Tibial nerve (tissue), 4 donors: ENCODE measurements at regions not wholly inside any gene's neighbourhood (a gene's known extent, or its start where the extent isn't known, plus 50 kb on each side); places are given as distances from the start of the nearest gene placed in this dataset.
"Not testable (repeated sequence)": the region's sequence is repeated elsewhere in the genome, so short reads cannot be mapped to it uniquely, and the experiment has no call there.

Experiments used
- DNase-seq, 2 donors: peaks; one replicate each; pipeline ENCODE4 v3.0.0-alpha.2; 2019; ENCODE audit warnings: low spot score in 2 of 2
- H3K27ac ChIP-seq, 4 donors: fragments of 200-600 bp; sonication (generic) in 3 of 4; one replicate each; pipeline ENCODE4 v1.5.1; 2017 to 2019; ENCODE audit warnings: mild to moderate bottlenecking in 1 of 4
- H3K27me3 ChIP-seq, 2 donors: fragments of 200-600 bp; sonication (generic) in 1 of 2; one replicate each; pipeline versions ENCODE4 v1.5.1 to v1.6.0; 2017 to 2019
- H3K36me3 ChIP-seq, 3 donors: fragments of 200-600 bp; sonication (generic); one replicate each; pipeline ENCODE4 v1.5.1; 2018 to 2019
- H3K4me1 ChIP-seq, 4 donors: fragments of 200-600 bp; sonication (generic) in 3 of 4; one replicate each; pipeline ENCODE4 v1.5.1; 2017 to 2019
- H3K4me3 ChIP-seq, 4 donors: fragments of 200-600 bp; sonication (generic) in 3 of 4; one replicate each; pipeline ENCODE4 v1.5.1; 2017 to 2019; ENCODE audit warnings: mild to moderate bottlenecking in 1 of 4, moderate library complexity in 1 of 4
- H3K9me3 ChIP-seq, 4 donors: fragments of 200-600 bp; sonication (generic) in 3 of 4; one replicate each; pipeline ENCODE4 v1.5.1; 2017 to 2019
- EP300 ChIP-seq, 2 donors: sonication (generic); formaldehyde crosslinking; IDR thresholded peaks; one replicate each; pipeline ENCODE4 v1.6.1; 2017; ENCODE audit warnings: antibody characterized with exemption in 2 of 2, mild to moderate bottlenecking in 1 of 2
- POLR2A ChIP-seq, 2 donors: fragments of 450-650 bp; IDR thresholded peaks; one replicate each; pipeline ENCODE4 v1.6.1; 2017; ENCODE audit warnings: antibody characterized with exemption in 2 of 2, mild to moderate bottlenecking in 2 of 2, moderate library complexity in 2 of 2
- WGBS, 2 donors: methylation state at CpG; one replicate each; pipeline ENCODE4 v1.1.5; 2018; 5-methylcytosine and 5-hydroxymethylcytosine counted together
- TF ChIP-seq, protein P1 (sequence below), 5 experiments: fragments of 200-600 bp in 3 of 5; fragments of 450-650 bp in 2 of 5; sonication (generic) in 3 of 5; IDR thresholded peaks; one replicate each; pipeline ENCODE4 v1.5.1; 2016 to 2019; ENCODE audit warnings: antibody characterized with exemption in 5 of 5, mild to moderate bottlenecking in 3 of 5, moderate library complexity in 2 of 5

DNA sequence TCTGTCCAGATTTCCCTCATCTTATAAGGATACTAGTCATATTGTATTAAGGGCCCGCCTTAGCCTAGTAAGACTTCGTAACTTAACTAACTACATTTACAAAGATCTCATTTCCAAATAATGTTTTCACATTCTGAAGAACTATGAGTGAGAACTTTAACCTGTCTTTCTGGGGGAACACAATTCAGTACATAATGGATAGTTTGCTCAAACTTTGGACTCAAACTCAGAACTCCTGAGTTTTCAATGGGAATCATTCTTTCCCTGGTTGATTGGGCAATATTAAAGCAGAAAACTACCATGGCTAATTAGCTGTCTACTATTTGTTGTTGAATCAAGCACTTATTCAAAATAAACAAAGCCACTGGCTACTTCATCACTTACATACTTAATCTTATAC lies 522.9 kb downstream of the REEP3 start:
- TF ChIP-seq EP300 (IDR thresholded peaks at IDR 0.05), result no peak
- TF ChIP-seq, protein P1, sequence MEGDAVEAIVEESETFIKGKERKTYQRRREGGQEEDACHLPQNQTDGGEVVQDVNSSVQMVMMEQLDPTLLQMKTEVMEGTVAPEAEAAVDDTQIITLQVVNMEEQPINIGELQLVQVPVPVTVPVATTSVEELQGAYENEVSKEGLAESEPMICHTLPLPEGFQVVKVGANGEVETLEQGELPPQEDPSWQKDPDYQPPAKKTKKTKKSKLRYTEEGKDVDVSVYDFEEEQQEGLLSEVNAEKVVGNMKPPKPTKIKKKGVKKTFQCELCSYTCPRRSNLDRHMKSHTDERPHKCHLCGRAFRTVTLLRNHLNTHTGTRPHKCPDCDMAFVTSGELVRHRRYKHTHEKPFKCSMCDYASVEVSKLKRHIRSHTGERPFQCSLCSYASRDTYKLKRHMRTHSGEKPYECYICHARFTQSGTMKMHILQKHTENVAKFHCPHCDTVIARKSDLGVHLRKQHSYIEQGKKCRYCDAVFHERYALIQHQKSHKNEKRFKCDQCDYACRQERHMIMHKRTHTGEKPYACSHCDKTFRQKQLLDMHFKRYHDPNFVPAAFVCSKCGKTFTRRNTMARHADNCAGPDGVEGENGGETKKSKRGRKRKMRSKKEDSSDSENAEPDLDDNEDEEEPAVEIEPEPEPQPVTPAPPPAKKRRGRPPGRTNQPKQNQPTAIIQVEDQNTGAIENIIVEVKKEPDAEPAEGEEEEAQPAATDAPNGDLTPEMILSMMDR (IDR thresholded peaks at IDR 0.05), result no peak
- no peak for TF ChIP-seq POLR2A (IDR thresholded peaks at IDR 0.05)
- Histone ChIP-seq H3K27ac (no peak overlapping the region), H3K9me3 (no peaks in the 10 kb centered on the region), H3K27me3 (no peaks in the 10 kb centered on the region), H3K4me3 (no peak overlapping the region), H3K4me1 (peaks cover 0 to 9% (median 5%) of the 10 kb centered on the region in 4 donors), H3K36me3 (no peaks in the 10 kb centered on the region)
- 96 to 97% methylated on average over 2 of the region's 2 CpGs for WGBS, 2 donors
- no peak for DNase-seq

DNA sequence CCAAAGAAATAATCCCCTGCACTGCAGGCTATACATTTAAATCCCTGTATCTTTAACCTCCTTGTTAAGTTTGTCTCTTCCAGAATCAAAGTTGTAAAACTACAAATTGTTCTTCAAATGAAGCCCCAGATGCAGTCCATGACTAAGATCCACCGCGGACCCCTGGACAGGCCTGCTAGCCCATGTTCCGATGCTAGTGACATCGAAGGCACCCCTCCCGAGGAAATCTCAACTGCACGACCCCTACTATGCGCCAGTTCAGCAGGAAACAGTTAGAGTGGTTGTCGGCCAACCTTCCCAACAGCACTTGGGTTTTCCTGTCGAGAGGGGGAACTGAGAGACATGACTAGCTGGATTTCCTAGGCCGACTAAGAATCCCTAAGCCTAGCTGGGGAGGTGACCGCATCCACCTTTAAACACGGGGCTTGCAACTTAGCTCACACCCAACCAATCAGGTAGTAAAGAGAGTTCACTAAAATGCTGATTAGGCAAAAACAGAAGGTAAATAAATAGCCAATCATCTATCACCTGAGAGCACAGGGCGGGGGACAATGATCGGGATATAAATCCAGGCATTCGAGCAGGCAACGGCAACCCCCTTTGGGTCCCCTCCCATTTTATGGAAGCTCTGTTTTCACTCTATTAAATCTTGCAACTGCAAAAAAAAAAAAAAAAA lies 523.9 kb downstream of the REEP3 start:
- H3K4me1 ChIP-seq, DNase-seq, H3K9me3 ChIP-seq, H3K4me3 ChIP-seq, H3K36me3 ChIP-seq, H3K27me3 ChIP-seq, H3K27ac ChIP-seq: not testable (repeated sequence)
- 85 to 92% methylated on average over 16 of the region's 16 CpGs for whole genome bisulfite sequencing, 2 donors

DNA sequence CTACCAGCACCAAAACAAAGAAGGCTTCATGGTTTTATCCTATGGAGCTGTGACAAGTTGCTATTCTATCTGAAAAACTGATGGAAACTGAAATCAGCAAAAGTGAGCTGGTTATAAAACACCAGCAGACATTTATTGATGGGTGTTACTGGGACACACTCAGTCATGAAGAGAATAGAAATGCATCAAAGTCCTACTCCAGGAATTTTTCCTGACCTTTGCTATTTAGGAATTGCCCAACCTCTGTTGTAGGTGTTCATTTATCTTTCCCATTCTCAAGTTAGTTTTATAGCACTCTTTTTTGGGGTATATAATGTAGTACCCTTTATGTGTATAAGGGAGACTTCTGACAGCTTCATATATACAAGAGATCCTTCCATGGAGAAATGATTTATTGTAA lies 533.2 kb downstream of the REEP3 start:
- no peak overlapping the region for H3K27ac ChIP-seq
- no peaks in the 10 kb centered on the region for H3K9me3 ChIP-seq
- no peak overlapping the region for H3K4me3 ChIP-seq
- H3K27me3 ChIP-seq, result no peaks in the 10 kb centered on the region
- DNase-seq, result no peak
- H3K4me1 ChIP-seq, result no peaks in the 10 kb centered on the region
- TF ChIP-seq EP300 (IDR thresholded peaks at IDR 0.05) (no peak), POLR2A (IDR thresholded peaks at IDR 0.05) (no peak)
- TF ChIP-seq, protein P1 (IDR thresholded peaks at IDR 0.05), result no peak
- H3K36me3 ChIP-seq, result no peaks in the 10 kb centered on the region

DNA sequence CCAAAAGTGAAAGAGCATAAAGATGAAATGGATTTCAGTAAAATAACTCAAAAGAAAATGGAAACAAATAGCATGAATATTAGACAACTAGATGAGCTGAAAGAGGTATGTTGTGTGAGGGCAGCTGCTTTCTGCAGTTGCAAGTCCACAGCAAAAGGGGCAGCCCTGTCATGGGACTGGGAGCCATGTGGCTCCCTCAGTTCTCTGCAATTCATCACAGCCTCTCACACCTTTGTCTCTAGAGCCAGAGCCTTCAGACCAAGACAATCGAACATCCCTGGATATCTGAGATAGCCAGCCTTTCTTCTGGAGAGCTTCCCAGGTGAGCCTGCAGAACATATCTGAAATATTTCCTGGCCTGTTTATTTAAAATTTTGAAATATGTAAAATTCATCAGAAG lies 538.7 kb downstream of the REEP3 start:
- no peaks in the 10 kb centered on the region for H3K9me3 ChIP-seq
- no peaks in the 10 kb centered on the region for H3K36me3 ChIP-seq
- H3K27ac ChIP-seq, result no peak overlapping the region
- TF ChIP-seq, protein P1 (IDR thresholded peaks at IDR 0.05), result no peak
- TF ChIP-seq EP300 (IDR thresholded peaks at IDR 0.05) (no peak), POLR2A (IDR thresholded peaks at IDR 0.05) (no peak)
- no peaks in the 10 kb centered on the region for H3K4me1 ChIP-seq
- 73 to 94% methylated on average over 1 of the region's 1 CpG for WGBS, 2 donors
- DNase-seq, result no peak
- H3K27me3 ChIP-seq, result no peaks in the 10 kb centered on the region
- no peak overlapping the region for H3K4me3 ChIP-seq

DNA sequence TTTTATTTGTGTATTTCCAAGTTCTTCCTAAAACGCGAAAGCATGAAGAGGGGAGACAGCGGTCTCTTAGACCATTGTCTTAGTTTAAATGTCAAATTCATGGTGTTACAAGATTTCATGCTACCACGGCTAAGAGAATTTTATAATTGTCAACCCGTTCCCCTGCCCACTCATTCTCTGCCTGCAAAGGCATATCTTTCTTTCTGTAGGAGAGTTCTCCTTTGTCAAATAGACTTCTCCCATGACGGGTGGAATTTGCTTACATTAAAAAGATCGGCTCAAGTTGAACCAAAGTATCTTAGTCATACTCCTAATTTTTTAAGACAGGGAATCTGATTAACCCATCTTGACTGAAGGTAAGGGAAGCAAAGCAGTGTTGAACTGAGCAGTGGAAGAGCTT lies 539.2 kb downstream of the REEP3 start:
- no peaks in the 10 kb centered on the region for H3K27me3 ChIP-seq
- H3K9me3 ChIP-seq, result no peaks in the 10 kb centered on the region
- no peak for DNase-seq
- 67 to 69% methylated on average over 7 of the region's 7 CpGs for WGBS, 2 donors
- no peak overlapping the region for H3K4me3 ChIP-seq
- no peaks in the 10 kb centered on the region for H3K4me1 ChIP-seq
- no peak overlapping the region for H3K27ac ChIP-seq
- TF ChIP-seq, protein P1 (IDR thresholded peaks at IDR 0.05), result no peak
- TF ChIP-seq POLR2A (IDR thresholded peaks at IDR 0.05) (no peak), EP300 (IDR thresholded peaks at IDR 0.05) (no peak)
- H3K36me3 ChIP-seq, result no peaks in the 10 kb centered on the region

DNA sequence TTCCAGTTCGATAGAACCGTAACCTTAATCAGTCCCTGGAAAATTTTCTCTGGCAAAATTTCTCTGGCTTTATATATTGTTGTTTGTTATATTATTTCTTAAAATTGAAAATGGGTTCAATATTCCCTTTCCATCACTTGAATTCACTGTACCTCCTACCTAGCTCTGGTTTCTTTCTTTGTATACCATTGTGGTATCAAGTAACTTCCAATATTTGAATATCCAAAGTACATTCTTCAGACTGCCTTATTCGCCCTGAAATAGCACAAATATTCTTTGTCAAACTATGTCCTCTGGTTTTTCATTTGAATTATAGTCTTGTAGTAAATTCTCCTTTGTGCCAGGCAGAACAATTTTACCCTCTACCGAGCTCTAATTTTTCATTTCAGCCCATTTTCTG lies 541.6 kb downstream of the REEP3 start:
- DNase-seq, result no peak
- 51 to 62% methylated on average over 4 of the region's 4 CpGs for WGBS, 2 donors
- TF ChIP-seq, protein P1 (IDR thresholded peaks at IDR 0.05), result no peak

More for the DNA sequence above, 541.6 kb downstream of the REEP3 start:
- Histone ChIP-seq H3K27me3 (no peaks in the 10 kb centered on the region), H3K4me3 (no peak overlapping the region), H3K4me1 (peaks cover 0 to 15% (median 7%) of the 10 kb centered on the region in 4 donors), H3K9me3 (no peaks in the 10 kb centered on the region), H3K27ac (no peak overlapping the region), H3K36me3 (no peaks in the 10 kb centered on the region)
